Anterior cingulate cortex (tissue), 58 donors: ENCODE measurements at regions not wholly inside any gene's neighbourhood (a gene's known extent, or its start where the extent isn't known, plus 50 kb on each side); places are given as distances from the start of the nearest gene placed in this dataset.
"Not testable (repeated sequence)": the region's sequence is repeated elsewhere in the genome, so short reads cannot be mapped to it uniquely, and the experiment has no call there.

Source experiments
- DNase-seq, 58 donors: peaks; one replicate each; lab custom pipeline; 2025; lab: John Stamatoyannopoulos, UW

- no peak for DNase-seq
Measured at GRCh38 chr7:37545619-37546534, 97.2 kb upstream of the ELMO1 start.

DNA sequence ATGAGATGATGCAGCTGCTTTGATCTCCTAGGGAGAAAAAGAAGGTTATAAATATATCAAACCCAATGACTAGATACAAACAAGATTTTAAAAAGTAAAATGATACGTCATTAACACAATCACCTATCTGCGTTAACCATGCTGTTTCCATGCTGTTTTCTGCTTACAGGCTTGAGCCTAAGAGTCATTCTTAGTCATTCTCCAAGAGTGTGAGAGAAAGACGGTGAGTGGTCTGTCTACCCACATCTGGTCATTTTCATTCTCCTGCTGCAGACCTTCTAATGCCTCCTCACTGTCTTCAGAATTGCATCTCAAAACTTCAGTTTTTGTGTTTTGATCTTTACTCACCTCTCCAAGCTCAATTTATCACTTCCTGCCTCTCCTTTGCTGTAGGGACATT is 98.0 kb upstream of the ELMO1 start:
- no peak for DNase-seq

- no peak for DNase-seq
Measured at GRCh38 chr7:37549076-37549931, 100.6 kb upstream of the ELMO1 start.

DNA sequence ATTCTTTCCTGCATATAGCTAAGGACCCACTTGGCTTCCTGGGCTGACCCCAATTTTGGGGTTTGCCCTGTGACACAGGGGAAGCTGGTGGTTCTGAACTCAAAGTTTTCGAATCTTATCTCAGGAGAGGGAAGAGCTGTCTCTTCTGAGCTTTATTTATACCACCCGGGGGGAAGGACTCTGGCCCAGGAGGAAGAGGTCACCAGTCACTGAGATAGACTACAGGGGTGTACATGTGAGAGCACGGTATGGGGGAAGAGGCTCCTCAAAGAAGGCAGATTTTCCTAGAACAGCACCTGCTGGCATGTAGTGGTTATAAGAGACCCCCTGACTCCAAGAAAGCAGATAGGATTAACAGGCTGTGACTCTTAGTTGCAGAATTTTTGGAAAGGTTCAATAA is 101.8 kb upstream of the ELMO1 start:
- no peak for DNase-seq

DNA sequence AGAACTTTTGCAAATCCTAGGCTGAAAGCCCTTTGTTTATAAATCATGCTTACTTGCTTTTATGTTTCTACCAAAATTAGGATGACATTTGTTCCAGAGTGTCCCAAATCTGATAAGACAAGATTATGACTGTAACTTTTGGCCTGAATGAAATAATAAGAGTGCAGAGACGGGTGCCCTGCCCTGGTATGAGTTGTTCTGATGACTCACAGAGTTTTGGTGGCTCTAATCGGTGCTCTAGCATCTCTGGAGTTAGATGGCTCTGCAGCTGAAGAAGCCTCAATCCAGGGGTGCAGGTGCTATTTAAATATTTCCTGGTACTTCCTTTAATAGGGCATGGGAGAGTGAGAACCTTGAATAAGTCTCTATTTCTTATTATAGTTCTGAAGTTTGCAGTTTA is 102.2 kb upstream of the ELMO1 start:
- DNase-seq, result no peak

GRCh38 chr7:37552030-37552429 is 103.4 kb upstream of the ELMO1 start:
- DNase-seq, result no peak

DNA sequence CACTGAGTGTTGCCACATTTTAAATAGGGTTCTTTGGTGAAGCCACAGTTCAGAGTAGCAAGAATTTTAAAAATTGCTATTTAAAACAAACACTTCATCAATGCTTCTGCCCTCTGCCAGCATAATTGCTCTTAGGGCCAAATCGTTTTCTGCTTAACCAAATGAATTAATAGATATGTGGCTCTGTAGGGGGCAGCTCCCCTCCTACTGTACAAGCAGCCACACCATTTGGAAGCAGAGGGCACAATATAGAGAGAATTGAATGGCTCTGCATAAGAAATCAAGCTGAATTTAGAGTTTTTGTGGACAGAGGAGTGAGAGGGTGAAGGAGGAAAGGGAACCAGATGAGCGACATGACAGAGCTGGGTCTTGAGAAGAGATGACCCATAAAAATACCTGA is 103.8 kb upstream of the ELMO1 start:
- DNase-seq, result not testable (repeated sequence)

DNA sequence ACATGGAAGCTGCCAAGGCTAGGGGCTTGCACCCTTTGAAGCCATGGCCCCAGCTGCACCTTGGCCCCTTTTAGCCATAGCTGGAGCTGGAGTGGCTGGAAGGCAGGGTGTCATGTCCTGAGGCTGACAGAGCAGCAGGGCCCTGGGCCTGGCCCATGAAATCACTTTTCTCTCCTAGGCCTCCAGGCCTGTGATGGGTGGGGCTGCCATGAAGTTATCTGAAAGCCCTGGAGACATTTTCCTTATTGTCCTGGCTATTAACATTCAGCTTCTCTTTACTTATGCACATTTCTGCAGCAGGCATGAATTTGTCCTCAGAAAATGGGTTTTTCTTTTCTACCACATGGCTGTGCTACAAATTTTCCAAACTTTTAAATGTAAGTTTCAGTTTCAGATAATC is 106.9 kb upstream of the ELMO1 start:
- DNase-seq, result no peak

DNA sequence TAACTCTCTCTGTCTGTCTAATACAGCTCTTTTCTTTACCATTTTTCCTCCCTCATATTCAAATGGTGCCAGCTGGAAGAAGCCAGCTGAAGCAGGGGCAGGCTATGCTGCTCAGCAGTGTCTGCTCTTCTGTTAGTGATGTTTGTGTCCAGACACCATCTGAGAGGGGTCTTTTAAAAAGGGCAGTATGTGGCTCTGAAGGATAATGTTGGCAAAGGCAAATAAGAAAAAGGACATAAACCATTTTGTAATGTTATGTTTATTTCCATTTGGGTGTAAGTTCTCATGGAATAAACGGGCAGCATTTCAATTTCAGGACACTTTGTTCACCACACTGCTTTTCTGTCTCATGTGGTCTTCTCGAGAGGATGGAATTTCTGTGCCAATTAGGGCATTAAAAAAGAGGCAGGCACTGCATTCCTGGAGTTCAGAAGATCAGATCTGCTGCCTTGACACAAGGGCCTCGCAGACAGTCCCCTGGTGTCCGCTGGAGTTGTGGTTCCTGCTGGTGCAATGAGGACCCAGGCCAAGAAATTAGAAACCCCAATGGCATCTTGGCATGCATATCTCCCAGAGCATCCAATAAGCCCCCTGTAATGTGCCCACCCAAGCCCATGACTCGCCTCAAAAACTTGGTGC is 109.0 kb upstream of the ELMO1 start:
- DNase-seq, result no peak

- no peak for DNase-seq
Measured at GRCh38 chr7:37558320-37559096, 109.8 kb upstream of the ELMO1 start.

DNA sequence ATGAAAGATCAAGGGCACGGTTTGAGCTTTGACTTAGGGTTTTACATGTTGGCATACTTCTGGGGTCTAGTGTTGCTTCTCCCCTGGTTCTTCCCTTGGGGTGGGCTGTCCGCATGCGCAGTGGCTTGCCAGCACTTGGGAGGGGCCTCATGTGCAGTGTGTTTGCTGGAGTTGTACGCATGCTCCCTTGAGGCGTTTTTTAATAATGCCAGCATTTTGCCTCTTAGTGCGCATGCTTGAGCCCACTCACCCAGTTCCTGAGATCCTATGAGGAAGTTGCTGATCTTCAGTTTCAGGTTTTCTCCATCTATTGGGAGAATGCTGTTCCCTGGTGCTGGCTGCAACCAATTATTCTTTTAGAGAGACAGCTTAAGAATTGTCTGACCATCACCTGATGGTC is 113.4 kb upstream of the GPR141 start:
- no peak for DNase-seq

- DNase-seq, result no peak
Measured at GRCh38 chr7:37571806-37572205, 111.8 kb upstream of the GPR141 start.

GRCh38 chr7:37577412-37577811 is 106.2 kb upstream of the GPR141 start:
- DNase-seq, result no peak

GRCh38 chr7:37577901-37578300 is 105.7 kb upstream of the GPR141 start:
- DNase-seq, result no peak

DNA sequence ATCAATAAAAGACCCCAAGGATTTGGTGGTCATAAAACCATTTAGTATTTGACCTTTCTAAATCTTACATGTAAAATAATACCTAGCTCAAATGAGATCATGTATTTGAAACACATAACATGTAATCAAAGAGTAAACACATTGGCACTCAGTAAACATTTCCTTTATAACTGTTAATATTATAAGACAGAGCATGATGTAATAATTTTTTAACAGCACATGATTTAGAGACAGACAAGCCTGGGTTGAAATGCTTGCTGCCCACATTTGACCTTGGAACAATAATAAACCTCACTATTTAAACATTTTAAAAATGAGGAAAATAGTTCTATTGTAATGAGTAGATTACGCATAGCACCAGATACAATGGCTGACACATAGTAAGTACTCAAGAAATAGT is 105.2 kb upstream of the GPR141 start:
- DNase-seq, result no peak

DNA sequence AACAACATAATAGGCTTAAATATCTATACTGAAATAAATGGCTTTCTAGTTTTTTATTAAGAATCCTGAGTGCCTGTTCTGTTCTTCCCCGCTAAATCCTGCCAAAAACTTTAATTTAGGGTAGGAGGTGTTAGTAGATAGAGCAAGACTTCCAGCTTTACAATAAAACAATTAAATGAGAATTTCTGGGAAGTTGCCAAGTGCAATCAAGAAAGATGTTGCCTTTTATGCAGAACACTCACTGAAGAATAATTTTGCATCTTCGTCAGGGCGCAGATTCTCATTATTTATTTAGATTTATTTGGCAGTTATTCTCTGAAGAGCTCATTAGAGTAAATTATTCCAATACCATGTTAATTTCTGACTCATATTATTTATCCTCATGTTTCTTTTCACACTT is 103.2 kb upstream of the GPR141 start:
- DNase-seq, result no peak

DNA sequence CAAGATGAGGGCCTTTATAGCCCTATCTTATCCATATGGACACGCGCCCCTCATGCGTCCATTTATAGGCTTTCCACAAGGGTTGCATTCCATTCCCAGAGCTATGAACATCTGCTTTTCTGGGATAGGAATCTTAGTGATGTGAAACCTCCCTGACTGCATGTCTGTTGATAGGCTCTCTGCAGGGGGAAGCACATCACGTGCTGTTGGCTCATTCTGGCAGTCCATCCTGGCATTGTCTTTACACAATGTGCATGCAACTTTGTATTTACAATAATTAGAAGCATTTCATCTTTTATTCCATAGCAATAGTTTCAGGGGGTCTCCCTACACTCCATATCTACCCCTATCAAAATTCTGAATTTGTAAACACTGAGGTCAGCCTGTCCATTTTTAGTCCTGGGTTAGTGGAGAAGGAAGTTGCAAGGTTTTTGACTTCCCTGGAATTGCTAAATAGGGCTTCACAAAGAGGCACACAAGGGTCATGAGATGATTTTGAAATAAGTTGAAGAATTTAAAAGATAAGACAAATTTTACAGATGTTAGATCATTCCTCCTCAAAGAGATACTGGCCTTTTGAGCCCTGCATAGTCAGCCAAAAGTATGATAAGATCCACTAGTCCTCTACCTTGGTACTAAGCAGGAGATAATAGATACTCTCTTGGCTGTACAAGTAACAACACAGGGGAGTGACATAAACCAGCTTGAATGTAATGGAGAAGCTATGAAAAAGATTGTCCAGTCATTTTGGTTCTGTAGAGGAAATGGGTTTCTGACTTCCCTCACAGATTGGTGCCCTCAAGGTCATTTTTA is 98.7 kb upstream of the GPR141 start:
- peak in 2 of 58 donors; percentile 1 to 40 for DNase-seq

GRCh38 chr7:37590824-37591223 is 92.7 kb upstream of the GPR141 start:
- DNase-seq, result no peak

- DNase-seq, result no peak
Measured at GRCh38 chr7:37592366-37592765, 91.2 kb upstream of the GPR141 start.
